ENCODE measurements at regions not wholly inside any gene's neighbourhood (a gene's known extent, or its start where the extent isn't known, plus 50 kb on each side); places are given as distances from the start of the nearest gene placed in this dataset.

- intact Hi-C loops (cut with DNase I; ENCODE audit: low total_unique reads): no loop called here
- no peaks in the 10 kb centered on the region for H3K27me3 ChIP-seq
- no peaks in the 10 kb centered on the region for H3K36me3 ChIP-seq (ENCODE audit: low read depth, missing control alignments)
- no peak overlapping the region for H3K27ac ChIP-seq
- DNase-seq: no peak
- no peak overlapping the region for H3K4me3 ChIP-seq
- WGBS, 2 donors: 71 to 74% methylated on average over 6 of the region's 6 CpGs
- no peaks in the 10 kb centered on the region for H3K9me3 ChIP-seq
- TF ChIP-seq POLR2A (IDR thresholded peaks at IDR 0.05): no peak
- TF ChIP-seq CTCF (IDR thresholded peaks at IDR 0.05): no peak
- H3K4me1 ChIP-seq: no peaks in the 10 kb centered on the region
These were observed 791.8 kb upstream of the C9orf72 start for GRCh38 chr9:28365020-28365640.

GRCh38 chr9:28365728-28366127 lies 792.4 kb upstream of the C9orf72 start:
- no peak for TF ChIP-seq POLR2A (IDR thresholded peaks at IDR 0.05)
- TF ChIP-seq CTCF (IDR thresholded peaks at IDR 0.05): no peak
- DNase-seq: no peak
- Histone ChIP-seq H3K36me3 (ENCODE audit: low read depth, missing control alignments) (no peaks in the 10 kb centered on the region), H3K4me3 (no peak overlapping the region), H3K9me3 (no peaks in the 10 kb centered on the region), H3K27me3 (no peaks in the 10 kb centered on the region), H3K4me1 (no peaks in the 10 kb centered on the region), H3K27ac (no peak overlapping the region)
- WGBS, 2 donors: 88 to 99% methylated on average over 2 of the region's 2 CpGs
- intact Hi-C loops (cut with DNase I; ENCODE audit: low total_unique reads): no loop called here

GRCh38 chr9:28378231-28378630 lies 805.0 kb upstream of the C9orf72 start:
- DNase-seq: no peak
- no peaks in the 10 kb centered on the region for H3K27me3 ChIP-seq
- H3K36me3 ChIP-seq (ENCODE audit: low read depth, missing control alignments): no peaks in the 10 kb centered on the region
- no peaks in the 10 kb centered on the region for H3K9me3 ChIP-seq
- WGBS, 2 donors: 93 to 100% methylated on average over 1 of the region's 1 CpG
- intact Hi-C loops (cut with DNase I; ENCODE audit: low total_unique reads): no loop called here
- H3K27ac ChIP-seq: no peak overlapping the region
- no peaks in the 10 kb centered on the region for H3K4me1 ChIP-seq
- no peak overlapping the region for H3K4me3 ChIP-seq
- TF ChIP-seq POLR2A (IDR thresholded peaks at IDR 0.05): no peak
- no peak for TF ChIP-seq CTCF (IDR thresholded peaks at IDR 0.05)

GRCh38 chr9:28379082-28379481 lies 805.8 kb upstream of the C9orf72 start:
- no peak for DNase-seq
- H3K4me3 ChIP-seq: no peak overlapping the region
- no peak overlapping the region for H3K27ac ChIP-seq
- H3K4me1 ChIP-seq: no peaks in the 10 kb centered on the region
- TF ChIP-seq POLR2A (IDR thresholded peaks at IDR 0.05) (no peak), CTCF (IDR thresholded peaks at IDR 0.05) (no peak)
- no peaks in the 10 kb centered on the region for H3K9me3 ChIP-seq
- intact Hi-C loops (cut with DNase I; ENCODE audit: low total_unique reads): no loop called here
- no peaks in the 10 kb centered on the region for H3K27me3 ChIP-seq
- H3K36me3 ChIP-seq (ENCODE audit: low read depth, missing control alignments): no peaks in the 10 kb centered on the region

- 73 to 75% methylated on average over 3 of the region's 3 CpGs for WGBS, 2 donors
- intact Hi-C loops (cut with DNase I; ENCODE audit: low total_unique reads): no loop called here
- no peaks in the 10 kb centered on the region for H3K9me3 ChIP-seq
- no peaks in the 10 kb centered on the region for H3K27me3 ChIP-seq
- no peak overlapping the region for H3K27ac ChIP-seq
- H3K4me1 ChIP-seq: no peaks in the 10 kb centered on the region
- H3K36me3 ChIP-seq (ENCODE audit: low read depth, missing control alignments): no peaks in the 10 kb centered on the region
- DNase-seq: no peak
- no peak for TF ChIP-seq POLR2A (IDR thresholded peaks at IDR 0.05)
- no peak for TF ChIP-seq CTCF (IDR thresholded peaks at IDR 0.05)
- H3K4me3 ChIP-seq: no peak overlapping the region
These were observed 816.1 kb upstream of the C9orf72 start for GRCh38 chr9:28389411-28389810.

Measured in testis (tissue), 2 donors.